Cardiac muscle cell (in vitro differentiated cells and primary cell): ENCODE measurements at regions not wholly inside any gene's neighbourhood (a gene's known extent, or its start where the extent isn't known, plus 50 kb on each side); places are given as distances from the start of the nearest gene placed in this dataset.
"Not testable (repeated sequence)": the region's sequence is repeated elsewhere in the genome, so short reads cannot be mapped to it uniquely, and the experiment has no call there.

Experiments used
- DNase-seq, 2 donors: peaks; one replicate each; pipeline versions ENCODE4 v3.0.0 to v3.0.0-alpha.2; 2010 to 2017; ENCODE audit warnings: low read depth in 1 of 2, low spot score in 1 of 2
- H3K27ac ChIP-seq: fragments of 200-600 bp; sonication (generic); 2 replicates; pipeline ENCODE4 v1.5.1; 2016
- H3K27me3 ChIP-seq: fragments of 200-600 bp; sonication (generic); 2 replicates; pipeline ENCODE4 v1.6.0; 2016; ENCODE audit warnings: control low read depth
- H3K36me3 ChIP-seq: fragments of 200-600 bp; sonication (generic); 2 replicates; pipeline ENCODE4 v1.5.1; 2016; ENCODE audit warnings: control low read depth
- H3K4me1 ChIP-seq: fragments of 200-600 bp; sonication (generic); 2 replicates; pipeline ENCODE4 v1.8.1; 2017; ENCODE audit warnings: low read depth, mild to moderate bottlenecking, mixed run types
- H3K4me3 ChIP-seq: fragments of 200-600 bp; sonication (generic); 2 replicates; pipeline ENCODE4 v1.5.1; 2016; ENCODE audit warnings: mild to moderate bottlenecking
- H3K9me3 ChIP-seq: fragments of 200-600 bp; sonication (generic); 2 replicates; pipeline ENCODE4 v1.5.1; 2017; ENCODE audit warnings: low read depth, mild to moderate bottlenecking, control low read depth
- CTCF ChIP-seq: IDR thresholded peaks from 2 replicates; pipeline ENCODE4 v1.5.1; 2012; ENCODE audit warnings: low read depth, mild to moderate bottlenecking, low read length

GRCh38 chr16:73399997-73400396 is 352.1 kb upstream of the ZFHX3 start:
- Histone ChIP-seq H3K27me3 (no peaks in the 10 kb centered on the region), H3K4me1 (peaks cover 4% of the 10 kb centered on the region), H3K36me3 (no peaks in the 10 kb centered on the region), H3K27ac (no peak overlapping the region), H3K9me3 (no peaks in the 10 kb centered on the region), H3K4me3 (no peak overlapping the region)
- no peak for TF ChIP-seq CTCF
- DNase-seq = no peak

GRCh38 chr16:73399486-73399885 is 351.6 kb upstream of the ZFHX3 start:
- H3K4me3 ChIP-seq = no peak overlapping the region
- DNase-seq = no peak
- TF ChIP-seq CTCF = no peak
- H3K36me3 ChIP-seq = no peaks in the 10 kb centered on the region
- H3K27me3 ChIP-seq = no peaks in the 10 kb centered on the region
- no peaks in the 10 kb centered on the region for H3K9me3 ChIP-seq
- peaks cover 4% of the 10 kb centered on the region for H3K4me1 ChIP-seq
- H3K27ac ChIP-seq = no peak overlapping the region

- H3K9me3 ChIP-seq, DNase-seq, H3K27me3 ChIP-seq, H3K36me3 ChIP-seq, H3K4me1 ChIP-seq, H3K4me3 ChIP-seq, H3K27ac ChIP-seq: not testable (repeated sequence)
Observed at GRCh38 chr16:73398604-73399003, 350.7 kb upstream of the ZFHX3 start.

GRCh38 chr16:73396556-73396955 is 348.6 kb upstream of the ZFHX3 start:
- Histone ChIP-seq H3K4me3 (no peak overlapping the region), H3K27me3 (no peaks in the 10 kb centered on the region), H3K27ac (no peak overlapping the region), H3K9me3 (no peaks in the 10 kb centered on the region), H3K36me3 (no peaks in the 10 kb centered on the region), H3K4me1 (no peaks in the 10 kb centered on the region)
- DNase-seq = no peak
- no peak for TF ChIP-seq CTCF

GRCh38 chr16:73390936-73391335 is 343.0 kb upstream of the ZFHX3 start:
- no peak for TF ChIP-seq CTCF
- DNase-seq = no peak
- Histone ChIP-seq H3K9me3 (no peaks in the 10 kb centered on the region), H3K36me3 (no peaks in the 10 kb centered on the region), H3K27ac (no peak overlapping the region), H3K27me3 (no peaks in the 10 kb centered on the region), H3K4me3 (no peak overlapping the region), H3K4me1 (no peaks in the 10 kb centered on the region)

- Histone ChIP-seq H3K9me3 (no peaks in the 10 kb centered on the region), H3K4me1 (no peaks in the 10 kb centered on the region), H3K36me3 (no peaks in the 10 kb centered on the region), H3K27ac (no peak overlapping the region), H3K27me3 (no peaks in the 10 kb centered on the region), H3K4me3 (no peak overlapping the region)
- TF ChIP-seq CTCF = no peak
- no peak for DNase-seq
Observed at GRCh38 chr16:73390491-73390890, 342.6 kb upstream of the ZFHX3 start.
